ENCODE measurements at regions not wholly inside any gene's neighbourhood (a gene's known extent, or its start where the extent isn't known, plus 50 kb on each side); places are given as distances from the start of the nearest gene placed in this dataset.

- H3K36me3 ChIP-seq (ENCODE audit: control insufficient read depth in 2 of 2, extremely low read depth in 1 of 2, insufficient read depth in 2 of 2, low read length in 2 of 2): no peaks in the 10 kb centered on the region
- no peak overlapping the region for H3K4me2 ChIP-seq (ENCODE audit: insufficient read depth, low read length)
- POLR2A ChIA-PET: no interaction called here
- intact Hi-C loops (cut with micrococcal nuclease): no loop called here
- H2AFZ ChIP-seq (ENCODE audit: low read depth, low read length): no peak overlapping the region
- H3K27me3 ChIP-seq (ENCODE audit: control insufficient read depth in 2 of 2, insufficient read depth in 2 of 2, low read length in 2 of 2): no peaks in the 10 kb centered on the region
- dilution Hi-C loops (cut with MboI; ENCODE audit: extremely low pct_ligation_motif_present, low sequenced_read_pairs): no loop called here
- TF ChIP-seq, protein P1, sequence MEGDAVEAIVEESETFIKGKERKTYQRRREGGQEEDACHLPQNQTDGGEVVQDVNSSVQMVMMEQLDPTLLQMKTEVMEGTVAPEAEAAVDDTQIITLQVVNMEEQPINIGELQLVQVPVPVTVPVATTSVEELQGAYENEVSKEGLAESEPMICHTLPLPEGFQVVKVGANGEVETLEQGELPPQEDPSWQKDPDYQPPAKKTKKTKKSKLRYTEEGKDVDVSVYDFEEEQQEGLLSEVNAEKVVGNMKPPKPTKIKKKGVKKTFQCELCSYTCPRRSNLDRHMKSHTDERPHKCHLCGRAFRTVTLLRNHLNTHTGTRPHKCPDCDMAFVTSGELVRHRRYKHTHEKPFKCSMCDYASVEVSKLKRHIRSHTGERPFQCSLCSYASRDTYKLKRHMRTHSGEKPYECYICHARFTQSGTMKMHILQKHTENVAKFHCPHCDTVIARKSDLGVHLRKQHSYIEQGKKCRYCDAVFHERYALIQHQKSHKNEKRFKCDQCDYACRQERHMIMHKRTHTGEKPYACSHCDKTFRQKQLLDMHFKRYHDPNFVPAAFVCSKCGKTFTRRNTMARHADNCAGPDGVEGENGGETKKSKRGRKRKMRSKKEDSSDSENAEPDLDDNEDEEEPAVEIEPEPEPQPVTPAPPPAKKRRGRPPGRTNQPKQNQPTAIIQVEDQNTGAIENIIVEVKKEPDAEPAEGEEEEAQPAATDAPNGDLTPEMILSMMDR (IDR thresholded peaks at IDR 0.05; ENCODE audit: extremely low read depth in 1 of 2, insufficient read depth in 1 of 2, low read depth in 1 of 2, low read length in 2 of 2): no peak
- TF ChIP-seq JUN (IDR thresholded peaks at IDR 0.05; ENCODE audit: borderline replicate concordance, insufficient read depth, insufficient read length, low read depth) (no peak), POLR2A (IDR thresholded peaks at IDR 0.05; ENCODE audit: low read depth, low read length) (no peak), FOS (IDR thresholded peaks at IDR 0.05; ENCODE audit: borderline replicate concordance, insufficient read depth, low read length) (no peak)
- no peaks in the 10 kb centered on the region for H3K9me3 ChIP-seq (replicated peaks; ENCODE audit: control insufficient read depth, insufficient read depth, low read length)
- no peaks in the 10 kb centered on the region for H3K79me2 ChIP-seq (ENCODE audit: control insufficient read depth, insufficient read depth, low read length)
- no peaks in the 10 kb centered on the region for H3K9me1 ChIP-seq (replicated peaks; ENCODE audit: control insufficient read depth, extremely low read depth, insufficient read depth, low read length)
- CTCF ChIA-PET: interaction anchor here (1.5 kb wide), 1 partner anchor 369 kb away, joined by 3 read pairs; no protein-coding TSS in a partner anchor
- DNase-seq (ENCODE audit: low read depth, low spot score): no peak
- no peak overlapping the region for H3K9ac ChIP-seq (replicated peaks; ENCODE audit: extremely low read depth, insufficient read depth, low read length)
- no peak overlapping the region for H3K27ac ChIP-seq (ENCODE audit: insufficient read depth, low read depth, low read length)
- no peak overlapping the region for H3K4me3 ChIP-seq (replicated peaks in 1 of 3; ENCODE audit: insufficient read depth in 1 of 3, low read depth in 1 of 3, low read length in 3 of 3)
- no peak for FAIRE-seq
- H3K4me1 ChIP-seq (ENCODE audit: control insufficient read depth, extremely low read depth, insufficient read depth, low read length): no peaks in the 10 kb centered on the region
- no peaks in the 10 kb centered on the region for H4K20me1 ChIP-seq (replicated peaks; ENCODE audit: control insufficient read depth, extremely low read depth, insufficient read depth, low read length)
- BruUV-seq (replicated peaks): no TSS peak
These were observed 236.1 kb downstream of the QDPR start for GRCh38 chr4:17275836-17276235.

DNA sequence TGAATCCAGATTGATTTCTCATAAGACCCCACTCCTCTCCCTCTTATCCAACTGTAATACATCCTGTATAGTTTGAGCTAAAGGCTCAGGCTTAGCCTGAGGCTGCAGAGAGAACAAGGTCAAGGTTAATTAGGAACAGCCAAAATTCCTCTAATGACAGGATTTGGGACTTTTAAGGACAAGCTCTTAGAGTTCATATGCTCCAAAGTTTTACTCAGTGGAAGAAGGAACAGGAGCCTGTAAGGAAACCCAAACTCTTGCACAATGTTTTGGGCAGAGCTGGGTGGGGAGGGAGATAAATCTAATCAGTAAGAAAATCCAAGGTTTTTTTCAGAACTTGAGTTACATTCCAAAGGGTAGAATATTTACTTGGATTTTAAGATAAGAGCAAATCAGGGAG is 238.8 kb downstream of the QDPR start:
- no peaks in the 10 kb centered on the region for H3K36me3 ChIP-seq (ENCODE audit: control insufficient read depth in 2 of 2, extremely low read depth in 1 of 2, insufficient read depth in 2 of 2, low read length in 2 of 2)
- no peak overlapping the region for H3K9ac ChIP-seq (replicated peaks; ENCODE audit: extremely low read depth, insufficient read depth, low read length)
- FAIRE-seq (no peak), DNase-seq (ENCODE audit: low read depth, low spot score) (no peak)
- no peak overlapping the region for H2AFZ ChIP-seq (ENCODE audit: low read depth, low read length)
- no TSS peak for BruUV-seq (replicated peaks)
- H3K4me3 ChIP-seq (replicated peaks in 1 of 3; ENCODE audit: insufficient read depth in 1 of 3, low read depth in 1 of 3, low read length in 3 of 3): no peak overlapping the region
- dilution Hi-C loops (cut with MboI; ENCODE audit: extremely low pct_ligation_motif_present, low sequenced_read_pairs) (no loop called here), intact Hi-C loops (cut with micrococcal nuclease) (no loop called here)
- no peaks in the 10 kb centered on the region for H3K27me3 ChIP-seq (ENCODE audit: control insufficient read depth in 2 of 2, insufficient read depth in 2 of 2, low read length in 2 of 2)
- no peaks in the 10 kb centered on the region for H3K79me2 ChIP-seq (ENCODE audit: control insufficient read depth, insufficient read depth, low read length)
- H3K27ac ChIP-seq (ENCODE audit: insufficient read depth, low read depth, low read length): no peak overlapping the region
- ChIA-PET CTCF (no interaction called here), POLR2A (no interaction called here)
- TF ChIP-seq JUN (IDR thresholded peaks at IDR 0.05; ENCODE audit: borderline replicate concordance, insufficient read depth, insufficient read length, low read depth) (no peak), POLR2AphosphoS5 (IDR thresholded peaks at IDR 0.05; ENCODE audit: insufficient read depth, low read depth, low read length) (no peak), MAX (IDR thresholded peaks at IDR 0.05; ENCODE audit: insufficient read depth, insufficient read length) (no peak), POLR2A (IDR thresholded peaks at IDR 0.05; ENCODE audit: low read depth, low read length) (no peak), GATA2 (IDR thresholded peaks at IDR 0.05; ENCODE audit: insufficient read depth, insufficient read length, low read depth, low read length) (no peak), MYC (IDR thresholded peaks at IDR 0.05; ENCODE audit: low read depth, low read length) (no peak), EZH2 (IDR thresholded peaks at IDR 0.05; ENCODE audit: borderline replicate concordance, low read depth, low read length, severe bottlenecking) (no peak), FOS (IDR thresholded peaks at IDR 0.05; ENCODE audit: borderline replicate concordance, insufficient read depth, low read length) (no peak)
- TF ChIP-seq, protein P1 (IDR thresholded peaks at IDR 0.05; ENCODE audit: extremely low read depth in 1 of 2, insufficient read depth in 1 of 2, low read depth in 1 of 2, low read length in 2 of 2): no peak
- H3K4me2 ChIP-seq (ENCODE audit: insufficient read depth, low read length): no peak overlapping the region
- no peaks in the 10 kb centered on the region for H3K9me3 ChIP-seq (replicated peaks; ENCODE audit: control insufficient read depth, insufficient read depth, low read length)
- H3K4me1 ChIP-seq (ENCODE audit: control insufficient read depth, extremely low read depth, insufficient read depth, low read length): no peaks in the 10 kb centered on the region
- H3K9me1 ChIP-seq (replicated peaks; ENCODE audit: control insufficient read depth, extremely low read depth, insufficient read depth, low read length): no peaks in the 10 kb centered on the region
- no peaks in the 10 kb centered on the region for H4K20me1 ChIP-seq (replicated peaks; ENCODE audit: control insufficient read depth, extremely low read depth, insufficient read depth, low read length)
